ENCODE measurements at regions not wholly inside any gene's neighbourhood (a gene's known extent, or its start where the extent isn't known, plus 50 kb on each side); places are given as distances from the start of the nearest gene placed in this dataset.

- no peak for DNase-seq (ENCODE audit: low read depth in 1 of 2, low spot score in 1 of 2)
- in situ Hi-C loops (cut with HindIII; ENCODE audit: low pct_unique_long_range_greater_than_20kb, low sequenced_read_pairs) = no loop called here
- no peak for TF ChIP-seq JUND (IDR thresholded peaks at IDR 0.05; ENCODE audit: low read depth)
Observed at GRCh38 chr14:101195309-101195901, 291.9 kb upstream of the RTL1 start.

GRCh38 chr14:101196051-101196712 is 292.7 kb upstream of the RTL1 start:
- TF ChIP-seq JUND (IDR thresholded peaks at IDR 0.05; ENCODE audit: low read depth) = no peak
- in situ Hi-C loops (cut with HindIII; ENCODE audit: low pct_unique_long_range_greater_than_20kb, low sequenced_read_pairs) = no loop called here
- no peak for DNase-seq (ENCODE audit: low read depth in 1 of 2, low spot score in 1 of 2)

GRCh38 chr14:101196795-101197590 is 293.5 kb upstream of the RTL1 start:
- DNase-seq (ENCODE audit: low read depth in 1 of 2, low spot score in 1 of 2) = no peak
- TF ChIP-seq JUND (IDR thresholded peaks at IDR 0.05; ENCODE audit: low read depth) = no peak
- in situ Hi-C loops (cut with HindIII; ENCODE audit: low pct_unique_long_range_greater_than_20kb, low sequenced_read_pairs) = no loop called here

GRCh38 chr14:101197595-101198397 is 294.3 kb upstream of the RTL1 start:
- DNase-seq (ENCODE audit: low read depth in 1 of 2, low spot score in 1 of 2) = no peak
- no peak for TF ChIP-seq JUND (IDR thresholded peaks at IDR 0.05; ENCODE audit: low read depth)
- in situ Hi-C loops (cut with HindIII; ENCODE audit: low pct_unique_long_range_greater_than_20kb, low sequenced_read_pairs) = no loop called here

GRCh38 chr14:101198398-101199027 is 295.0 kb upstream of the RTL1 start:
- TF ChIP-seq JUND (IDR thresholded peaks at IDR 0.05; ENCODE audit: low read depth) = no peak
- in situ Hi-C loops (cut with HindIII; ENCODE audit: low pct_unique_long_range_greater_than_20kb, low sequenced_read_pairs) = no loop called here
- no peak for DNase-seq (ENCODE audit: low read depth in 1 of 2, low spot score in 1 of 2)

- DNase-seq (ENCODE audit: low read depth in 1 of 2, low spot score in 1 of 2) = no peak
- in situ Hi-C loops (cut with HindIII; ENCODE audit: low pct_unique_long_range_greater_than_20kb, low sequenced_read_pairs) = no loop called here
- no peak for TF ChIP-seq JUND (IDR thresholded peaks at IDR 0.05; ENCODE audit: low read depth)
Observed at GRCh38 chr14:101199028-101199770, 295.7 kb upstream of the RTL1 start.

GRCh38 chr14:101200008-101200649 is 296.6 kb upstream of the RTL1 start:
- in situ Hi-C loops (cut with HindIII; ENCODE audit: low pct_unique_long_range_greater_than_20kb, low sequenced_read_pairs) = no loop called here
- no peak for DNase-seq (ENCODE audit: low read depth in 1 of 2, low spot score in 1 of 2)
- TF ChIP-seq JUND (IDR thresholded peaks at IDR 0.05; ENCODE audit: low read depth) = no peak

GRCh38 chr14:101200650-101201516 is 297.4 kb upstream of the RTL1 start:
- in situ Hi-C loops (cut with HindIII; ENCODE audit: low pct_unique_long_range_greater_than_20kb, low sequenced_read_pairs) = no loop called here

GRCh38 chr14:101201535-101202151 is 298.1 kb upstream of the RTL1 start:
- no peak for TF ChIP-seq JUND (IDR thresholded peaks at IDR 0.05; ENCODE audit: low read depth)
- DNase-seq (ENCODE audit: low read depth in 1 of 2, low spot score in 1 of 2) = no peak
- in situ Hi-C loops (cut with HindIII; ENCODE audit: low pct_unique_long_range_greater_than_20kb, low sequenced_read_pairs) = no loop called here

More at GRCh38 chr14:101200650-101201516, 297.4 kb upstream of the RTL1 start:
- DNase-seq (ENCODE audit: low read depth in 1 of 2, low spot score in 1 of 2) = no peak
- TF ChIP-seq JUND (IDR thresholded peaks at IDR 0.05; ENCODE audit: low read depth) = no peak
